ENCODE measurements at regions not wholly inside any gene's neighbourhood (a gene's known extent, or its start where the extent isn't known, plus 50 kb on each side); places are given as distances from the start of the nearest gene placed in this dataset.
A peak's percentile ranks its signal among the peaks of the same experiment; 100 is the strongest.

GRCh38 chr21:38072489-38072888 is 156.2 kb upstream of the KCNJ6 start:
- H3K27me3 ChIP-seq (ENCODE audit: low read depth): peaks cover 29% of the 10 kb centered on the region

GRCh38 chr21:38075833-38076587 is 159.8 kb upstream of the KCNJ6 start:
- TF ChIP-seq CTCF (IDR thresholded peaks at IDR 0.05; ENCODE audit: borderline replicate concordance): no peak
- H3K4me3 ChIP-seq: no peak overlapping the region
- no peaks in the 10 kb centered on the region for H3K36me3 ChIP-seq
- no peak for DNase-seq
- H3K9me3 ChIP-seq (replicated peaks): peaks cover 5% of the 10 kb centered on the region
- H3K27me3 ChIP-seq (ENCODE audit: low read depth): peaks cover 11% of the 10 kb centered on the region
- intact Hi-C loops (cut with micrococcal nuclease): no loop called here
- H3K27ac ChIP-seq (replicated peaks): no peak overlapping the region
- peaks cover 12% of the 10 kb centered on the region for H3K4me1 ChIP-seq

More at GRCh38 chr21:38072489-38072888, 156.2 kb upstream of the KCNJ6 start:
- H3K36me3 ChIP-seq: no peaks in the 10 kb centered on the region
- no peak for TF ChIP-seq CTCF (IDR thresholded peaks at IDR 0.05; ENCODE audit: borderline replicate concordance)
- intact Hi-C loops (cut with micrococcal nuclease): no loop called here
- H3K27ac ChIP-seq (replicated peaks): no peak overlapping the region
- H3K4me1 ChIP-seq: no peaks in the 10 kb centered on the region
- DNase-seq: no peak
- peaks cover 5% of the 10 kb centered on the region for H3K9me3 ChIP-seq (replicated peaks)
- H3K4me3 ChIP-seq: no peak overlapping the region

GRCh38 chr21:38077569-38077968 is 161.3 kb upstream of the KCNJ6 start:
- Histone ChIP-seq H3K4me3 (no peak overlapping the region), H3K36me3 (no peaks in the 10 kb centered on the region), H3K9me3 (replicated peaks) (peaks cover 5% of the 10 kb centered on the region), H3K27me3 (ENCODE audit: low read depth) (no peaks in the 10 kb centered on the region), H3K4me1 (peaks cover 28% of the 10 kb centered on the region), H3K27ac (replicated peaks) (no peak overlapping the region)
- intact Hi-C loops (cut with micrococcal nuclease): no loop called here
- TF ChIP-seq CTCF (IDR thresholded peaks at IDR 0.05; ENCODE audit: borderline replicate concordance): no peak
- DNase-seq: no peak

GRCh38 chr21:38080888-38081287 is 164.6 kb upstream of the KCNJ6 start:
- intact Hi-C loops (cut with micrococcal nuclease): no loop called here
- Histone ChIP-seq H3K27ac (replicated peaks) (peak overlapping the region; percentile 87), H3K27me3 (ENCODE audit: low read depth) (no peaks in the 10 kb centered on the region), H3K4me3 (no peak overlapping the region), H3K36me3 (no peaks in the 10 kb centered on the region), H3K9me3 (replicated peaks) (no peaks in the 10 kb centered on the region), H3K4me1 (peaks cover 40% of the 10 kb centered on the region)
- TF ChIP-seq CTCF (IDR thresholded peaks at IDR 0.05; ENCODE audit: borderline replicate concordance): no peak
- peak; percentile 29 for DNase-seq

- Histone ChIP-seq H3K36me3 (no peaks in the 10 kb centered on the region), H3K4me1 (peaks cover 40% of the 10 kb centered on the region), H3K9me3 (replicated peaks) (no peaks in the 10 kb centered on the region), H3K4me3 (no peak overlapping the region), H3K27ac (replicated peaks) (peak overlapping the region; percentile 87), H3K27me3 (ENCODE audit: low read depth) (no peaks in the 10 kb centered on the region)
- DNase-seq: no peak
- intact Hi-C loops (cut with micrococcal nuclease): no loop called here
- TF ChIP-seq CTCF (IDR thresholded peaks at IDR 0.05; ENCODE audit: borderline replicate concordance): no peak
Measured at GRCh38 chr21:38081708-38082107, 165.5 kb upstream of the KCNJ6 start.

All from left ventricle myocardium inferior (tissue), 1 donor.